ENCODE measurements at regions not wholly inside any gene's neighbourhood (a gene's known extent, or its start where the extent isn't known, plus 50 kb on each side); places are given as distances from the start of the nearest gene placed in this dataset.

DNA sequence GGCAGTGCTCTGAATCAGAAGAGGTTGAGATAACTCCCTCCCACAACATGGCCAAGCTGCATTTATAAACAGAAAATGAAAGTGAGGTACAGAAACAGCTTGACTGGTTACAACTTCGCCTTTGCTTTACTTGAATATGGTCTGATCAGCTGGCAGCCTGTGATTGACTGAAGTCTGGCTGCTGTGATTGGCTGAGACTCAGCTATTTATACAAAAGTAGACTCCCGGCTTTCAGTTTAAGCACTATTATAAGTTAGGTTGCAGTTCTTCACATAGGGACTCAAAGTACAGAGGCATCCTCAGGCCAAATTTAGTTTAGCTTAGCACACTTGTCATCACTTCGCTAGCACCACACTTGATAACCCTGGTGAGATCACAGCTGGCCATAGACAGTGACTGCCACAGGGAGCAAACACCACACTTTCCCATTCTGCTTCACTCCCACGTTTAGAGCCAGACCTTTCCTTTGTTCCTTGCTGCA is 362.6 kb downstream of the EPM2A start:
- DNase-seq: no peak
- Histone ChIP-seq H3K27ac (no peak overlapping the region), H3K9me3 (no peaks in the 10 kb centered on the region), H3K4me1 (no peaks in the 10 kb centered on the region), H3K36me3 (no peaks in the 10 kb centered on the region), H3K27me3 (no peaks in the 10 kb centered on the region), H3K4me3 (no peak overlapping the region)
- TF ChIP-seq, protein P1, sequence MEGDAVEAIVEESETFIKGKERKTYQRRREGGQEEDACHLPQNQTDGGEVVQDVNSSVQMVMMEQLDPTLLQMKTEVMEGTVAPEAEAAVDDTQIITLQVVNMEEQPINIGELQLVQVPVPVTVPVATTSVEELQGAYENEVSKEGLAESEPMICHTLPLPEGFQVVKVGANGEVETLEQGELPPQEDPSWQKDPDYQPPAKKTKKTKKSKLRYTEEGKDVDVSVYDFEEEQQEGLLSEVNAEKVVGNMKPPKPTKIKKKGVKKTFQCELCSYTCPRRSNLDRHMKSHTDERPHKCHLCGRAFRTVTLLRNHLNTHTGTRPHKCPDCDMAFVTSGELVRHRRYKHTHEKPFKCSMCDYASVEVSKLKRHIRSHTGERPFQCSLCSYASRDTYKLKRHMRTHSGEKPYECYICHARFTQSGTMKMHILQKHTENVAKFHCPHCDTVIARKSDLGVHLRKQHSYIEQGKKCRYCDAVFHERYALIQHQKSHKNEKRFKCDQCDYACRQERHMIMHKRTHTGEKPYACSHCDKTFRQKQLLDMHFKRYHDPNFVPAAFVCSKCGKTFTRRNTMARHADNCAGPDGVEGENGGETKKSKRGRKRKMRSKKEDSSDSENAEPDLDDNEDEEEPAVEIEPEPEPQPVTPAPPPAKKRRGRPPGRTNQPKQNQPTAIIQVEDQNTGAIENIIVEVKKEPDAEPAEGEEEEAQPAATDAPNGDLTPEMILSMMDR (IDR thresholded peaks at IDR 0.05): no peak
- no peak for TF ChIP-seq POLR2A (IDR thresholded peaks at IDR 0.05)

DNA sequence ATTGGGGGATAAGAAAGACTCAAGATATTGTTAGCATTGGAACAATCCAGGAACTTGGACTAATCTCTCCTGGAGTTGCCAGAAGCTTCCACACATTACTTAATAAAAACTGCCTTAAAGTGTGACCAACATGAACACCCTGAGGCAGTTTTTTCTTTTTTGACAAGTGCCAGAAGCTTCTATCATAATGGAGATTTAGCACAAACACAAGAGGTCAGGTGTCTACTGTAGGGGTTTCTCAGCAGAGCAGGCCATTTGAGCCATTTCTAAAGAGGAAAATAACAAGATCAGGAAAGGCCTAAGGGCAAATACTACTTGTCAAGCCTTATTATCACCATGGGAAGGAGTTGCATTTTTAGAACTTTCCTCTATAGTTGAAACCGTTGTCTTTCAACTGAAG is 361.5 kb downstream of the EPM2A start:
- no peaks in the 10 kb centered on the region for H3K9me3 ChIP-seq
- no peaks in the 10 kb centered on the region for H3K4me1 ChIP-seq
- H3K27ac ChIP-seq: no peak overlapping the region
- no peak for TF ChIP-seq POLR2A (IDR thresholded peaks at IDR 0.05)
- TF ChIP-seq, protein P1 (IDR thresholded peaks at IDR 0.05): no peak
- H3K27me3 ChIP-seq: no peaks in the 10 kb centered on the region
- no peak for DNase-seq
- no peaks in the 10 kb centered on the region for H3K36me3 ChIP-seq
- H3K4me3 ChIP-seq: no peak overlapping the region

DNA sequence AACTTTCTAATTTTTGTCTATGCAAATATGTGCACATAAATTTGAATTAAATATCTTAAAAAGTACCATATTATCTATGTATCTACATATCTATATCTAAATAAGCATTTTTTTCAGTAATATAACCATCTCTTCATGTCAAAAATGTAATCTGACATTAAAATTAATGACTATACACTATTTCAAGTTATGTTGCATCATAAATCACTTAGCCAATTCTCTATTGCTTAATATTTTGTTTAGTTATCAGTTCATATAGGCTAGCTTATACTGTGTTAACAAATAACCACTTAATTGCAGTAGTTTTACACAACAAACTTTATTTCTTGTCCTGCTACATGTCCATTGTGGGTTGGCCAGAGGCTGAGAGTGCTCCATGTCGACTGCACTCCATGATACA is 360.8 kb downstream of the EPM2A start:
- no peaks in the 10 kb centered on the region for H3K4me1 ChIP-seq
- DNase-seq: no peak
- no peak overlapping the region for H3K4me3 ChIP-seq
- no peaks in the 10 kb centered on the region for H3K27me3 ChIP-seq
- no peaks in the 10 kb centered on the region for H3K36me3 ChIP-seq
- TF ChIP-seq POLR2A (IDR thresholded peaks at IDR 0.05): no peak
- TF ChIP-seq, protein P1 (IDR thresholded peaks at IDR 0.05): no peak
- H3K9me3 ChIP-seq: no peaks in the 10 kb centered on the region
- H3K27ac ChIP-seq: no peak overlapping the region

DNA sequence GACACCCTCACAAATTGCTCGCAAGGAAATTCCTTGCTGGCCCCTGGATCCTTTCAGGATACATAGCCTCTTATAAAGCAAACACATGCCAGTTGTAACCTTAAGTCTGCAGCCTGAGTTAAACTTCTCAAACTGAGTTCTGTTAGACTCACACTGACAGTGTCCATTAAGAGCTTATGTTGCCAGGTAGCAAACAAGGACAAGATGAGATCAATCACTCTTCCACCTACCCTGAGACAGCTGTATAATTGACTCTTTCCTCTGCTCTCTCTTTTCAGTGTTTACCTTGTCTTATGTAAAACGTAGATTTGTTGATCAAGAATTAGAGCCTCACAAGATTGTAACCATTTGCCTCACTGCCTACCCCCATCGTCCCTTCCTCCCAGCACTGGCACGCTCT is 359.8 kb downstream of the EPM2A start:
- Histone ChIP-seq H3K9me3 (no peaks in the 10 kb centered on the region), H3K36me3 (no peaks in the 10 kb centered on the region), H3K27ac (no peak overlapping the region), H3K27me3 (no peaks in the 10 kb centered on the region), H3K4me3 (no peak overlapping the region), H3K4me1 (no peaks in the 10 kb centered on the region)
- TF ChIP-seq, protein P1 (IDR thresholded peaks at IDR 0.05): no peak
- TF ChIP-seq POLR2A (IDR thresholded peaks at IDR 0.05): no peak
- no peak for DNase-seq

DNA sequence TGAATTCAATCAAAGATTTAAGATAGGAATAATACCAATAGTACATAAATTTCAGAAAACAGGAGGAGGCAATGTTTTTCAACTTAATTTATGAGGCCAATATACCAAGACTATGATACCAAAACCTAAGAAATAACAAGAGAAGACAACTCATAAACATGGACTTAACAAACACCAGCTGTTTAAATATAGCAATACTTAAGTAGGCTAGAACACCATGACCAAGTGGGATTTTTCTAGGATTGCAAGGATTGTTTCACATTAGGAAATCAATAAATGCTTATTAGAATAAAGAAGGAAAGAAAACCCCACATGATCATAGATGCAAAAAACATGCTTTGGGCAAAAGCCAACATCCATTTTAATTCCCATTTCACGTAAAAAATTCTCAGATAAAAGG is 355.1 kb downstream of the EPM2A start:
- no peak for TF ChIP-seq POLR2A (IDR thresholded peaks at IDR 0.05)
- TF ChIP-seq, protein P1 (IDR thresholded peaks at IDR 0.05): no peak
- no peak for DNase-seq
- no peaks in the 10 kb centered on the region for H3K9me3 ChIP-seq

DNA sequence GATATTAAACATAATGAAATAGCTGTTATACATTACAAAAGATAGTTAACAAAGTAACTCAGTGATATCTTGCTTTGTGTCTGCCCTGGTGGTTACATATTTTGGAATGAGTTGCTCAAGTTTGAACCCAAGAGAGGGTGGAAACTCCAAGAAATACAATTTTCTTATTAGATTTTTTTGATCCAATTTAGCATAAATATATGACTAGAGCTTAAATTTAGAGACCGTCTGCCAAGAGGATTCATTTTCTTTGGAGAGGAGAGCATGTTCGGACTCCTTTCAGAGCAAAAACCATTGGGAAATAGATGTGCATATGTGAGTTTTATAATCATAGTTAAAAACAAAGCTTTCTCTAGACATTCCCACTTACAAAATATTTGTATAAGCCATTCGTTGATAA is 353.4 kb downstream of the EPM2A start:
- H3K27ac ChIP-seq: no peak overlapping the region
- no peaks in the 10 kb centered on the region for H3K9me3 ChIP-seq
- H3K4me3 ChIP-seq: no peak overlapping the region
- no peaks in the 10 kb centered on the region for H3K36me3 ChIP-seq
- TF ChIP-seq, protein P1 (IDR thresholded peaks at IDR 0.05): no peak
- TF ChIP-seq POLR2A (IDR thresholded peaks at IDR 0.05): no peak
- no peak for DNase-seq
- H3K4me1 ChIP-seq: no peaks in the 10 kb centered on the region
- H3K27me3 ChIP-seq: no peaks in the 10 kb centered on the region

More for the DNA sequence above, 355.1 kb downstream of the EPM2A start:
- Histone ChIP-seq H3K27ac (no peak overlapping the region), H3K36me3 (no peaks in the 10 kb centered on the region), H3K27me3 (no peaks in the 10 kb centered on the region), H3K4me1 (no peaks in the 10 kb centered on the region), H3K4me3 (no peak overlapping the region)

Data from Peyer's patch (tissue), 4 donors.